ENCODE measurements at regions not wholly inside any gene's neighbourhood (a gene's known extent, or its start where the extent isn't known, plus 50 kb on each side); places are given as distances from the start of the nearest gene placed in this dataset.

- no peak for TF ChIP-seq CTCF (IDR thresholded peaks at IDR 0.05)
- no peak for TF ChIP-seq POLR2A (IDR thresholded peaks at IDR 0.05)
These were observed 720.2 kb downstream of the SLC4A3 start for GRCh38 chr2:220347626-220348025.
